ENCODE measurements at regions not wholly inside any gene's neighbourhood (a gene's known extent, or its start where the extent isn't known, plus 50 kb on each side); places are given as distances from the start of the nearest gene placed in this dataset.

- TF ChIP-seq CTCF (IDR thresholded peaks at IDR 0.05) (no peak), POLR2A (IDR thresholded peaks at IDR 0.05) (no peak)
These were observed 727.7 kb upstream of the GRM3 start for GRCh38 chr7:85916016-85916415.
